ENCODE measurements at regions not wholly inside any gene's neighbourhood (a gene's known extent, or its start where the extent isn't known, plus 50 kb on each side); places are given as distances from the start of the nearest gene placed in this dataset.
"Not testable (repeated sequence)": the region's sequence is repeated elsewhere in the genome, so short reads cannot be mapped to it uniquely, and the experiment has no call there.

- no peak for DNase-seq
Measured at GRCh38 chr14:88064841-88065240, 59.9 kb downstream of the GPR65 start.

- no peak for DNase-seq
Measured at GRCh38 chr14:88069677-88070076, 64.7 kb downstream of the GPR65 start.

GRCh38 chr14:88075269-88075981, 70.5 kb downstream of the GPR65 start:
- no peak for DNase-seq

GRCh38 chr14:88078525-88078924, 73.6 kb downstream of the GPR65 start:
- DNase-seq = peak; percentile 16

GRCh38 chr14:88079624-88080023, 74.7 kb downstream of the GPR65 start:
- DNase-seq = peak; percentile 97

- DNase-seq = no peak
Measured at GRCh38 chr14:88085736-88086135, 80.8 kb downstream of the GPR65 start.

GRCh38 chr14:88089445-88089844, 84.5 kb downstream of the GPR65 start:
- no peak for DNase-seq

- no peak for DNase-seq
Measured at GRCh38 chr14:88092529-88092928, 87.6 kb downstream of the GPR65 start.

- no peak for DNase-seq
Measured at GRCh38 chr14:88095791-88096190, 90.9 kb downstream of the GPR65 start.

- DNase-seq = no peak
Measured at GRCh38 chr14:88098163-88098562, 93.2 kb downstream of the GPR65 start.

- no peak for DNase-seq
Measured at GRCh38 chr14:88104710-88105109, 99.8 kb downstream of the GPR65 start.

- DNase-seq = no peak
Measured at GRCh38 chr14:88106377-88106776, 101.4 kb downstream of the GPR65 start.

- not testable (repeated sequence) for DNase-seq
Measured at GRCh38 chr14:88127669-88128068, 122.7 kb downstream of the GPR65 start.

GRCh38 chr14:88128816-88129215, 123.9 kb downstream of the GPR65 start:
- no peak for DNase-seq

- DNase-seq = no peak
Measured at GRCh38 chr14:88129306-88130056, 124.5 kb downstream of the GPR65 start.

GRCh38 chr14:88130057-88130432, 125.1 kb downstream of the GPR65 start:
- DNase-seq = no peak

Measured in NCI-H146 (cell line).